H9 (cell line): ENCODE measurements at regions not wholly inside any gene's neighbourhood (a gene's known extent, or its start where the extent isn't known, plus 50 kb on each side); places are given as distances from the start of the nearest gene placed in this dataset.

Experiments used
- DNase-seq: peaks from one replicate; pipeline ENCODE4 v3.0.0-alpha.2; 2017
- H2AFZ ChIP-seq: one replicate; pipeline ENCODE4 v1.6.1; 2013; ENCODE audit warnings: mild to moderate bottlenecking, low read length, control low read depth, moderate library complexity
- H2AK5ac ChIP-seq: 2 replicates; pipeline ENCODE4 v1.6.1; 2013; ENCODE audit warnings: low read length, control low read depth, mixed read lengths; ENCODE audit not compliant: insufficient read length
- H2BK120ac ChIP-seq: one replicate; pipeline ENCODE4 v1.6.1; 2013; ENCODE audit warnings: low read depth, mild to moderate bottlenecking, low read length, control low read depth, inconsistent platforms; ENCODE audit not compliant: poor library complexity, severe bottlenecking
- H2BK12ac ChIP-seq: 2 replicates; pipeline ENCODE4 v1.6.1; 2013; ENCODE audit warnings: low read length, control low read depth, mixed read lengths, low read depth; ENCODE audit not compliant: insufficient read length
- H2BK15ac ChIP-seq: 2 replicates; pipeline ENCODE4 v1.6.1; 2013; ENCODE audit warnings: low read depth, low read length, control low read depth
- H2BK20ac ChIP-seq: one replicate; pipeline ENCODE4 v1.6.1; 2013; ENCODE audit warnings: low read depth, mild to moderate bottlenecking, low read length, control low read depth, inconsistent platforms; ENCODE audit not compliant: poor library complexity, severe bottlenecking
- H2BK5ac ChIP-seq: 2 replicates; pipeline ENCODE4 v1.6.1; 2013; ENCODE audit warnings: low read length, control low read depth, mixed read lengths; ENCODE audit not compliant: insufficient read length
- H3K14ac ChIP-seq: 2 replicates; pipeline ENCODE4 v1.6.1; 2013; ENCODE audit warnings: low read length, control low read depth; ENCODE audit not compliant: insufficient read depth
- H3K18ac ChIP-seq: 2 replicates; pipeline ENCODE4 v1.6.1; 2013; ENCODE audit warnings: low read depth, mild to moderate bottlenecking, mixed read lengths, low read length, control low read depth; ENCODE audit not compliant: insufficient read length
- H3K23ac ChIP-seq: 2 replicates; pipeline ENCODE4 v1.6.1; 2013; ENCODE audit warnings: low read length, control low read depth, mixed read lengths, low read depth; ENCODE audit not compliant: insufficient read length
- H3K23me2 ChIP-seq: 2 replicates; pipeline ENCODE4 v1.6.1; 2013; ENCODE audit warnings: low read depth, mild to moderate bottlenecking, mixed read lengths, low read length, control low read depth; ENCODE audit not compliant: insufficient read length, poor library complexity, severe bottlenecking
- H3K27ac ChIP-seq: 2 replicates; pipeline ENCODE4 v1.5.1; 2013; ENCODE audit warnings: low read length, control low read depth, mixed read lengths, low read depth; ENCODE audit not compliant: insufficient read length
- H3K27me3 ChIP-seq: 2 replicates; pipeline ENCODE4 v1.6.1; 2013; ENCODE audit warnings: low read length, control low read depth, inconsistent platforms; ENCODE audit not compliant: insufficient read depth
- H3K4ac ChIP-seq: 2 replicates; pipeline ENCODE4 v1.6.1; 2013; ENCODE audit warnings: low read depth, mild to moderate bottlenecking, control low read depth, inconsistent platforms, low read length, moderate library complexity
- H3K4me1 ChIP-seq: 2 replicates; pipeline ENCODE4 v1.6.1; 2013; ENCODE audit warnings: low read length, control low read depth, inconsistent platforms; ENCODE audit not compliant: insufficient read depth
- H3K4me2 ChIP-seq: 2 replicates; pipeline ENCODE4 v1.6.1; 2013; ENCODE audit warnings: low read length, control low read depth, mixed read lengths; ENCODE audit not compliant: insufficient read length, insufficient read depth
- H3K56ac ChIP-seq: 2 replicates; pipeline ENCODE4 v1.6.1; 2013; ENCODE audit warnings: low read depth, mild to moderate bottlenecking, mixed read lengths, low read length, control low read depth; ENCODE audit not compliant: insufficient read length
- H3K79me1 ChIP-seq: 2 replicates; pipeline ENCODE4 v1.6.1; 2013; ENCODE audit warnings: low read depth, mild to moderate bottlenecking, moderate library complexity, low read length, control low read depth, inconsistent platforms; ENCODE audit not compliant: insufficient read depth, poor library complexity, severe bottlenecking
- H3K79me2 ChIP-seq: 2 replicates; pipeline ENCODE4 v1.6.1; 2013; ENCODE audit warnings: low read length, control low read depth, inconsistent platforms; ENCODE audit not compliant: insufficient read depth
- H3K9ac ChIP-seq: 2 replicates; pipeline ENCODE4 v1.6.1; 2013; ENCODE audit warnings: low read length, control low read depth, mixed read lengths; ENCODE audit not compliant: insufficient read length; ENCODE audit errors: extremely low read depth
- H3K9me3 ChIP-seq: one replicate; pipeline ENCODE4 v1.6.1; 2013; ENCODE audit warnings: low read depth, low read length, inconsistent platforms; ENCODE audit not compliant: control insufficient read depth
- H3T11ph ChIP-seq: one replicate; pipeline ENCODE4 v1.6.1; 2013; ENCODE audit warnings: mild to moderate bottlenecking, low read length, control low read depth, inconsistent platforms
- H4K20me1 ChIP-seq: one replicate; pipeline ENCODE4 v1.6.1; 2013; ENCODE audit not compliant: control insufficient read depth, insufficient read length, insufficient read depth
- H4K5ac ChIP-seq: 2 replicates; pipeline ENCODE4 v1.6.1; 2013; ENCODE audit warnings: low read depth, mild to moderate bottlenecking, mixed read lengths, low read length, control low read depth; ENCODE audit not compliant: insufficient read length
- H4K8ac ChIP-seq: replicated peaks from 2 replicates; pipeline ENCODE4 v1.6.1; 2013; ENCODE audit warnings: low read length, control low read depth, mixed read lengths, low read depth; ENCODE audit not compliant: insufficient read length
- H4K91ac ChIP-seq: 2 replicates; pipeline ENCODE4 v1.6.1; 2013; ENCODE audit warnings: low read depth, mild to moderate bottlenecking, moderate library complexity, mixed read lengths, low read length, control low read depth; ENCODE audit not compliant: insufficient read length
- H3K27ac Mint-ChIP-seq, 3 experiments: 2 replicates in 2 of 3; 3 replicates in 1 of 3; pipeline ENCODE4 v1.8.0; 2020 to 2021; ENCODE audit warnings: mixed read lengths in 3 of 3, mild to moderate bottlenecking in 1 of 3, moderate library complexity in 1 of 3
- H3K27me3 Mint-ChIP-seq: 2 replicates; pipeline ENCODE4 v1.8.0; 2021; ENCODE audit warnings: low read depth, mild to moderate bottlenecking, moderate library complexity, mixed read lengths
- H3K36me3 Mint-ChIP-seq, 3 experiments: 2 replicates in 2 of 3; 3 replicates in 1 of 3; pipeline ENCODE4 v1.8.0; 2020 to 2021; ENCODE audit warnings: low read depth in 3 of 3, mixed read lengths in 3 of 3; ENCODE audit not compliant: insufficient read depth in 1 of 3
- H3K4me1 Mint-ChIP-seq, 2 experiments: 2 replicates each; pipeline ENCODE4 v1.8.0; 2020; ENCODE audit warnings: mixed read lengths in 2 of 2
- H3K4me3 Mint-ChIP-seq, 2 experiments: 2 replicates in 1 of 2; 3 replicates in 1 of 2; pipeline ENCODE4 v1.8.0; 2020 to 2021; ENCODE audit warnings: mild to moderate bottlenecking in 2 of 2, mixed read lengths in 2 of 2, moderate library complexity in 1 of 2
- H3K9me3 Mint-ChIP-seq, 2 experiments: 2 replicates in 1 of 2; 3 replicates in 1 of 2; pipeline ENCODE4 v1.8.0; 2020; ENCODE audit warnings: mild to moderate bottlenecking in 2 of 2, mixed read lengths in 2 of 2, moderate library complexity in 1 of 2
- CTCF ChIP-seq: fragments of 200-600 bp; sonication (generic); conservative IDR thresholded peaks from 3 replicates; pipeline ENCODE4 v1.8.0; 2021; ENCODE audit warnings: antibody characterized with exemption, mild to moderate bottlenecking
- WGBS: extraction: QIAGEN DNeasy Blood & Tissue Kit; methylation state at CpG from one replicate; pipeline ENCODE4 v1.1.7; 2013; ENCODE audit warnings: missing lambda C conversion rate, low lambda C conversion rate, mixed read lengths; ENCODE audit not compliant: insufficient read length; ENCODE audit errors: extremely low coverage; 5-methylcytosine and 5-hydroxymethylcytosine counted together

- H2BK5ac ChIP-seq = no peak overlapping the region
- TF ChIP-seq CTCF = no peak
- no peak overlapping the region for H3K27ac ChIP-seq
- H3T11ph ChIP-seq = no peak overlapping the region
- DNase-seq = no peak
- no peak overlapping the region for H2AFZ ChIP-seq
- H3K4me2 ChIP-seq = no peak overlapping the region
- Mint-ChIP-seq H3K4me3 (no peak overlapping the region), H3K4me1 (0 out of 4 replicates have a peak, but pooled peaks cover 0 to 2% of the 10 kb centered on the region in 2 experiments), H3K9me3 (no peaks in the 10 kb centered on the region; a peak in 2 of 5 replicates), H3K36me3 (no peaks in the 10 kb centered on the region), H3K27me3 (no peaks in the 10 kb centered on the region), H3K27ac (no peak overlapping the region)
- H3K23ac ChIP-seq = no peak overlapping the region
- no peaks in the 10 kb centered on the region for H3K79me2 ChIP-seq
- no peak overlapping the region for H3K9ac ChIP-seq
- no CpG with 5 or more reads among the region's 2 CpGs for WGBS
- no peaks in the 10 kb centered on the region for H3K23me2 ChIP-seq
- H4K5ac ChIP-seq = no peak overlapping the region
- no peak overlapping the region for H2AK5ac ChIP-seq
- no peaks in the 10 kb centered on the region for H3K9me3 ChIP-seq
- no peak overlapping the region for H3K14ac ChIP-seq
- H2BK120ac ChIP-seq = no peak overlapping the region
- no peak overlapping the region for H2BK15ac ChIP-seq
- no peak overlapping the region for H3K18ac ChIP-seq
- H4K8ac ChIP-seq = no peak overlapping the region
- H4K20me1 ChIP-seq = no peaks in the 10 kb centered on the region
- H2BK20ac ChIP-seq = no peak overlapping the region
- no peak overlapping the region for H4K91ac ChIP-seq
- H3K4ac ChIP-seq = no peak overlapping the region
- H3K27me3 ChIP-seq = no peaks in the 10 kb centered on the region
- H3K56ac ChIP-seq = no peak overlapping the region
- no peak overlapping the region for H2BK12ac ChIP-seq
- H3K4me1 ChIP-seq = no peaks in the 10 kb centered on the region
- no peaks in the 10 kb centered on the region for H3K79me1 ChIP-seq
These were observed 432.2 kb upstream of the GHITM start for GRCh38 chr10:83706952-83707582.
